Stimulated activated naive B cell treated with anti-CD40 and anti-IgM and Interleukin-4, amounts not matched to agents 10 μg/mL and 1 μg/mL and 100 μg/mL, for 72 hours (primary cell): ENCODE measurements at regions not wholly inside any gene's neighbourhood (a gene's known extent, or its start where the extent isn't known, plus 50 kb on each side); places are given as distances from the start of the nearest gene placed in this dataset.

Source experiments
- ATAC-seq, 2 donors: fragments of 150-1000 bp; cut with Tn5 transposase; replicated peaks; 2 replicates each; pipeline ENCODE4 v1.10.0; 2021; ENCODE audit warnings: moderate library complexity in 1 of 2
- DNase-seq: peaks from one replicate; pipeline ENCODE4 v3.0.0; 2021
- H3K27ac Mint-ChIP-seq: one replicate; pipeline ENCODE4 v1.8.0; 2022; ENCODE audit warnings: mild to moderate bottlenecking, mixed read lengths
- H3K27me3 Mint-ChIP-seq, 2 donors: one replicate each; pipeline ENCODE4 v1.8.0; 2022; ENCODE audit warnings: mixed read lengths in 2 of 2
- H3K36me3 Mint-ChIP-seq, 2 donors: one replicate each; pipeline ENCODE4 v1.8.0; 2022; ENCODE audit warnings: mixed read lengths in 2 of 2, mild to moderate bottlenecking in 1 of 2
- H3K4me1 Mint-ChIP-seq, 2 donors: one replicate each; pipeline ENCODE4 v1.8.0; 2022; ENCODE audit warnings: mixed read lengths in 2 of 2, mild to moderate bottlenecking in 1 of 2
- H3K4me3 Mint-ChIP-seq, 2 donors: one replicate each; pipeline ENCODE4 v1.8.0; 2022; ENCODE audit warnings: mild to moderate bottlenecking in 2 of 2, mixed read lengths in 2 of 2, moderate library complexity in 1 of 2
- H3K9me3 Mint-ChIP-seq, 2 donors: one replicate each; pipeline ENCODE4 v1.8.0; 2022; ENCODE audit warnings: mixed read lengths in 2 of 2, mild to moderate bottlenecking in 1 of 2

DNA sequence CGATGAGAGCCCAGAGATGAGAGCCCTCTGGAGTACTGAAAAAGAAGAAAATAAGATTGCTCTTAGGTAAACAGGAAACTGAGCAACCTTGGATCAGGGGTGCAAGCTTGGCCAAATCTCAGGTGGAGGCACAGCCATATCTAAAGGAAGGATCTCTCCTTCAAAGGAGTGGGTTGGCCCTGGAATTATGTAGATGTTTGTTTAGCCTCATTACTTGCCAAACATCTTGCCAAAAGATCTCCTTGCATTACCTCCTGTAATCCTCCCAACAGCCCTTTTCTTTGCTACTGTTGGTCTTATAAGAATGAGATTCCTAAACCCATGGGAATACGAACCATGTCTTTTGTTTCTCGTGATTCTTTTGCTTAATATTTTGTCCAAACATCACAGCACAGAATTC is 332.6 kb upstream of the NCKAP5 start:
- H3K4me1 Mint-ChIP-seq, result no peaks in the 10 kb centered on the region
- H3K9me3 Mint-ChIP-seq, result no peaks in the 10 kb centered on the region
- DNase-seq (no peak), ATAC-seq (no peak)
- H3K4me3 Mint-ChIP-seq, result no peak overlapping the region
- H3K36me3 Mint-ChIP-seq, result peaks cover 0 to 1% of the 10 kb centered on the region in 2 donors
- peaks cover 16 to 38% of the 10 kb centered on the region in 2 donors for H3K27me3 Mint-ChIP-seq
- H3K27ac Mint-ChIP-seq, result no peak overlapping the region

DNA sequence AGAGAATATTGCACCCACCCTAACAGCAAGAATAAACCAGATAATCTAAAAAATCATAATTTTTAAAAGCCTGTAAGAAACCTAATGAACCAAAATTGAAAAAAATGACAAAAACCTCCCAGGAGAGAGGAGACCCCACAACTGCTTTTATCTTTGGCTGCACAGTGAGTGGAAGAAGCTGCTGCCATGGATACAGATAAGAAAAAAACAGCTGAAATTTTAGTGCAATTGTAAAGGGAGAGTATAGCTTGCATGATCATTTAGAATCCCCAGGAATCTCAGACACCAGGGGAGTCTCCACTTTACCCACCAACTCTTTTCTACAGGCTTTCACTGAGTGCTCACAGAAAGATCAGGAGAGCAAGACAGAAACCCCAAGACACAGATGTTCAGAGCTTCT is 338.1 kb upstream of the NCKAP5 start:
- Mint-ChIP-seq H3K27ac (no peak overlapping the region), H3K36me3 (peaks cover 2 to 7% of the 10 kb centered on the region in 2 donors), H3K27me3 (peaks cover 12 to 25% of the 10 kb centered on the region in 2 donors), H3K4me1 (no peaks in the 10 kb centered on the region), H3K9me3 (peaks cover 7 to 11% of the 10 kb centered on the region in 2 donors), H3K4me3 (no peak overlapping the region)
- ATAC-seq (no peak), DNase-seq (no peak)

DNA sequence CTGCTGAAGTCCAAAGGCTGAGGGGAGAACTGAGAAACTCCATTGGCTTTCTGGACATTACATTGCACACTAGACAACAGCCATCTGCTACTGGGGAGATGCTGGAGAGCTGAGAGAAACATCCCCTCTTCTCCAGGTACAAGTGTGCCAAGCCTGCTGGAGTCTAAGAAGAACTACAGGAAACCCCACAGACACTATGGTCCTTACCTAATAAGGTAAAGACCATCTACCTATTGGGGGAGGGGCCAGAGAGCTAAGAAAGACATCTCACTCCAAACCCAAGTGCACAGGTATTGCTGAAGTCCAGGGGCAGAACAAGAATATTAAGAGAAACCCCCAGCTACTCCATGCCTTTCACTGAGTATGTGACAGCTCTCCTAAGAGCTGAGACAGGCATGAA is 338.7 kb upstream of the NCKAP5 start:
- ATAC-seq, result no peak
- no peaks in the 10 kb centered on the region for H3K4me1 Mint-ChIP-seq

DNA sequence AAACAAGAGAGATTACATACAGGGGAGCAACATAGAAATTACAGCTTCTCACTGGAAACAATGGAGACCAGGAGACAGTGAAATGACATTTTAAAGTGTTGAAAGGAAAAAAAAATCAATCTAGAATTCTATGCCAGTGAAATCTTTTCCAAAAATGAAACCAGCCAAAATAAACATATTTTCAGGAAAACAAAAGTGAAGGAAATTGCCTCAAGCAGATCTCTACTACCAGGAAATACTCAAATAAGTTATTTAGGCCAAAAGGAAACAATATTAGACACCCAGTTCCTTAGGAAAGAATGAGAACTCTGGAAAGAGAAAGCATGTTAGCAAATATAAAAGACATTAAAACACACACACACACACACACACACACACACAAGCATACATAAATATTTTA is 339.9 kb upstream of the NCKAP5 start:
- Mint-ChIP-seq H3K27ac (no peak overlapping the region), H3K4me1 (no peaks in the 10 kb centered on the region), H3K4me3 (no peak overlapping the region), H3K9me3 (peaks cover 7 to 11% of the 10 kb centered on the region in 2 donors), H3K36me3 (peaks cover 2 to 7% of the 10 kb centered on the region in 2 donors), H3K27me3 (peaks cover 8 to 11% of the 10 kb centered on the region in 2 donors)
- DNase-seq, result no peak
- ATAC-seq, result no peak

More for the DNA sequence above, 338.7 kb upstream of the NCKAP5 start:
- Mint-ChIP-seq H3K9me3 (peaks cover 7 to 11% of the 10 kb centered on the region in 2 donors), H3K27ac (no peak overlapping the region), H3K36me3 (peaks cover 2 to 7% of the 10 kb centered on the region in 2 donors), H3K27me3 (peaks cover 12 to 19% of the 10 kb centered on the region in 2 donors), H3K4me3 (no peak overlapping the region)
- DNase-seq, result no peak

DNA sequence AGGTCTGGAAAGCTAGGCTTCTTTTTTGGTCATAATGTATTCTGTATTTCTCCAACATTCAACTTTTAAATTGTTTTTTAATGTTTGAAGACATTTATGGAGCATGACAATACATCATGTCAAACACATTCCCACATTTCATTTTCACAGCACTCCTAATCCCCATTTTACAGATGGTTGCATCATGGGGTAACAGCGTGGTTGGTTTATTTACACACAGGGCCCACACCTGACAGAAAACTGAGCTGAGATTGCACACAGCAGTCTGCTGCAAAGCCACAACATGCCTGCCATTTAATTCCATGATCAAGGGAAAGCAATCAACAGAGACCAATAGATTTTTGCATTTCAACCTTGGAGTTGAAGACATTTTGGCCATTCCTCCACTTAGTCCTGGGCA is 335.7 kb upstream of the MGAT5 start:
- DNase-seq, result no peak

DNA sequence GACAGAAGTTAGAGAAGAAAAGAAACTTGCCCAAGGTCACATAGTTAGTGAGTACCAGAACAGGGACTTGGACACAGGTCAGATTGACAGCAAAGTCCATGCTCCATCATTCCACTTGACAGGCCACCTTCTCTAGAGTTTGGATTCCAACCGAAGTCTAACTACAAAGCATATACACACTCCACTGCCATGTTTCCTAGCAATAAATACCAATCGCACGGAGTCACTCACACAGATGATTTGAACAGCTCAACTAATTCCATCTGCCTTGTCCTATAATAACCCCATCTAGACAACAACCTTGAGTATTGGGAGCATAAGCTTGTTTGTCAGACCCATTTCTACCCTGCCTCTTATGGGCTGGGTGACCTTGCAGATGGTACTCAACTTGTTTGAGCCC is 334.6 kb upstream of the MGAT5 start:
- Mint-ChIP-seq H3K27ac (no peak overlapping the region), H3K4me1 (no peaks in the 10 kb centered on the region), H3K27me3 (peaks cover 7 to 10% of the 10 kb centered on the region in 2 donors), H3K36me3 (peaks cover 0 to 3% of the 10 kb centered on the region in 2 donors), H3K4me3 (no peak overlapping the region), H3K9me3 (peaks cover 0 to 5% of the 10 kb centered on the region in 2 donors)
- DNase-seq, result no peak
- ATAC-seq, result no peak

More for the DNA sequence above, 335.7 kb upstream of the MGAT5 start:
- Mint-ChIP-seq H3K4me3 (no peak overlapping the region), H3K9me3 (peaks cover 0 to 5% of the 10 kb centered on the region in 2 donors), H3K27ac (no peak overlapping the region), H3K27me3 (peaks cover 5 to 7% of the 10 kb centered on the region in 2 donors), H3K4me1 (no peaks in the 10 kb centered on the region), H3K36me3 (peaks cover 0 to 3% of the 10 kb centered on the region in 2 donors)
- no peak for ATAC-seq

DNA sequence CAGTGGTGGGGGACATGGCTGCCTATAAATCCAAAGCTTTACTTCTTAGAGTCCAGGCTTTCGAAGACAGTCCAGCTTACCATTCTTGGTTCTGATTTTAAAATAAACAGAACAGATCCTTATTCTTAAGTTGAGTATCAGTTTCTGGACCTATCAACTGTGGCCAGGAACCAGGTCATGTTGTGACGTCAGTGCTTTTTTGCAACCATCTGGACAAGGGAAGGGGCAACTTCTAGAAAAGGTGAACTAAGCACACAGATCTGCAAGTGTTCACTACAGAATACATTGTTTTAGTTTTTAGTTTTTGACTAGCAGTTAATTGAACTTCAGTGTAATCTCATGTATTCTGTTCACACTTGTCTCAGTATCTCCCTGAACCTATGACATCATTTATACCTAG is 326.0 kb upstream of the MGAT5 start:
- H3K27ac Mint-ChIP-seq, result no peak overlapping the region
- no peaks in the 10 kb centered on the region for H3K9me3 Mint-ChIP-seq
- peaks cover 8 to 16% of the 10 kb centered on the region in 2 donors for H3K27me3 Mint-ChIP-seq
- H3K36me3 Mint-ChIP-seq, result no peaks in the 10 kb centered on the region
- H3K4me3 Mint-ChIP-seq, result no peak overlapping the region
- H3K4me1 Mint-ChIP-seq, result no peaks in the 10 kb centered on the region
- ATAC-seq (no peak), DNase-seq (no peak)

DNA sequence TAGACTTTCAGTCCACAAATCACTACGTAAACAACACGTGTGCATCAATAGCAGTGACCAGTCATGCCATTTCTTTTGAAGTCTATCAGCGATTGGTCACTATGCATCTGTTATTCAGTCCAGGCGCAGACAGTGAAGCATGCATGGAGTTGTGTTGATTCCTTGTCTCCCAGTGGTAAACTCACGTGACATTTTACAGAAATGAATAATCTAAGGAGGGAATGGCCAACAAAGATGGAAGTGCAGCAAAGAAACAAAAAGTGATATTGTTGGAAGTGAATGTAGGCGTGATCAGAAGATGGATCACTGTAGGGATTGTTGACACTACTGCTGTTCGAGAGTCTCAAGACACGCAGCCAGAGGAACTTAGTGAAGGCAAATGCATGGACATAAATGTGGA is 317.8 kb upstream of the MGAT5 start:
- peaks cover 0 to 1% of the 10 kb centered on the region in 2 donors for H3K9me3 Mint-ChIP-seq
- no peaks in the 10 kb centered on the region for H3K4me1 Mint-ChIP-seq
- ATAC-seq, result no peak
- H3K27me3 Mint-ChIP-seq, result peaks cover 5 to 18% of the 10 kb centered on the region in 2 donors
- no peak overlapping the region for H3K4me3 Mint-ChIP-seq
- DNase-seq, result no peak
- H3K27ac Mint-ChIP-seq, result no peak overlapping the region
- H3K36me3 Mint-ChIP-seq, result no peaks in the 10 kb centered on the region

DNA sequence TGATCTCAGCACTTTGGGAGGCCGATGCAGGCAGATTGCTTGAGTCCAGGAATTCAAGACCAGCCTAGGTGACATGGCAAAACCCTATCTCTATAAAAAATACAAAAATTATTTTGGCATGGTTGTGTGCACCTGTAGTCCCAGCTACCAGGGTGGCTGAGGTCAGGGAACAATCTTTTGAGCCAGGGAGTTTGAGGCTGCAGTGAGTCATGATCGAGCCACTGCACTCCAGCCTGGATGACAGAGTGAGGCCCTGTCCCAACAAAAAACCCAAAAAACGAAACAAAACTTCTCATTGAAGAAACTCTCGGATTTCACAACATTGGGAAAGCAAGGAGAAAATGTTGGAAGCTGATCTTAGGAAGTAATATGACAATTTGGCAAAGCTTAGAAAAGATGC is 317.3 kb upstream of the MGAT5 start:
- H3K27me3 Mint-ChIP-seq, result peaks cover 5 to 18% of the 10 kb centered on the region in 2 donors
- DNase-seq, result no peak
- H3K36me3 Mint-ChIP-seq, result no peaks in the 10 kb centered on the region
- H3K4me3 Mint-ChIP-seq, result no peak overlapping the region
- no peaks in the 10 kb centered on the region for H3K4me1 Mint-ChIP-seq
- H3K27ac Mint-ChIP-seq, result no peak overlapping the region
- ATAC-seq, result no peak
- peaks cover 0 to 1% of the 10 kb centered on the region in 2 donors for H3K9me3 Mint-ChIP-seq

DNA sequence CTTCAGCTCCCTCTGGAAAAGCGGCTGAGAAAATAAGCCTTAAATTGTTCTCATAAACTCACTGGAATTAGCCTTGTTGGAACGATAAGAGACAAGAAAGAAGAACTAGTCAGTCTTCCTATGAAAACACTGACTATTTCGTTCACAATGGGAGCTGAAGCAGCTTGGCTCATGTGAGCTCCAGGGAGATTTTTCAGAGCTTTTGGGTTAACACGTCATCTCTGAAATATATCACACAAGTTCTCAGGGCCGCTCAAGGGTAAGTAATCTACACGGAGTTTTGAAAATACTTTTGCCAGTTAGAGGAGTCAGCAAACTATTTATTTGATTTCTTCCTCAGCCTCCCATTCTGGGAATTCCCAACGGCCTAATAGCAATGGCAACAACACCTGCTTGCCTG is 316.2 kb upstream of the MGAT5 start:
- H3K27me3 Mint-ChIP-seq, result peaks cover 5 to 26% of the 10 kb centered on the region in 2 donors

DNA sequence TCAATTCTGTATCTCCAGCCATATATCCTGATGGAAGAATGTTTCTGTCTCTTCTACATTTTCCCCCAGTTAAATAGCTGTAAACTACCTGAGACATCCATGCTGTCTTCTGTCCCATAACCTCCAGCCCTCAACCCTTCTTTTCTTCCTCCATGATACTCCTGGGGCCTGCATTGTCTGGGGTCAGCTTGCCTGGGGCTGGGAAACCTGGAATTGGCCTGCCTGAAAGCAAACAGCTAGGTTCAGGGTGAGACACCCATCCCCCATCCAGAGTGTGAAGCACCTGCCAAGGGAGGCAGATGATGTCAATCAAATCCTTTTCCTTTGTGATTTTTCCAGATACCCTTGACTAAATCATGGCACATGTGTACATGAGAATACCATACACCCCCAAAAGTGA is 313.7 kb upstream of the MGAT5 start:
- Mint-ChIP-seq H3K36me3 (no peaks in the 10 kb centered on the region), H3K4me1 (peaks cover 0 to 6% of the 10 kb centered on the region in 2 donors), H3K27ac (no peak overlapping the region), H3K4me3 (no peak overlapping the region), H3K9me3 (peaks cover 0 to 1% of the 10 kb centered on the region in 2 donors), H3K27me3 (peaks cover 8 to 33% of the 10 kb centered on the region in 2 donors)
- ATAC-seq (no peak), DNase-seq (no peak)

More for the DNA sequence above, 316.2 kb upstream of the MGAT5 start:
- H3K4me1 Mint-ChIP-seq, result no peaks in the 10 kb centered on the region
- H3K9me3 Mint-ChIP-seq, result peaks cover 0 to 1% of the 10 kb centered on the region in 2 donors
- no peak overlapping the region for H3K4me3 Mint-ChIP-seq
- DNase-seq (no peak), ATAC-seq (no peak)
- no peak overlapping the region for H3K27ac Mint-ChIP-seq
- H3K36me3 Mint-ChIP-seq, result no peaks in the 10 kb centered on the region

DNA sequence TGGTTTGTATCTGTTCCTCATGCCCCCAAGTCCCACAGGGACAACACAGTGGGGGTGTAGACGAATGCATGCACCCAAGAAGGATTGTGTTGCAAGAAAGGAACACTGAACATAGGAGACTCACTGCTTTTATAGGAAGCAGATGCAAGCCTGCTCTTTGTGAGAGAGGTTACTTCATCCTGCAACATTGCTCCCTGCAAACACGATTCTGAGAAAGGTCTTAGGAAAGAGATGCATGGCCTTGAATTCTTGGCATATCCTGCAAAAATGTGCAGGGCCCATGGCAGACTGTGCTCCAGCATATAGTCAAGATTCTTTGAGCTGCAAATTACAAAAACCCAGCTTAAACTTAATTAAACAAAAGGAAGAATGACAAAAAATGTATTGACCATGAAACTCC is 312.2 kb upstream of the MGAT5 start:
- no peaks in the 10 kb centered on the region for H3K36me3 Mint-ChIP-seq
- ATAC-seq (no peak), DNase-seq (no peak)
- H3K4me1 Mint-ChIP-seq, result peaks cover 0 to 8% of the 10 kb centered on the region in 2 donors
- H3K4me3 Mint-ChIP-seq, result no peak overlapping the region
- no peak overlapping the region for H3K27ac Mint-ChIP-seq
- peaks cover 5 to 30% of the 10 kb centered on the region in 2 donors for H3K27me3 Mint-ChIP-seq
- H3K9me3 Mint-ChIP-seq, result peaks cover 0 to 1% of the 10 kb centered on the region in 2 donors

DNA sequence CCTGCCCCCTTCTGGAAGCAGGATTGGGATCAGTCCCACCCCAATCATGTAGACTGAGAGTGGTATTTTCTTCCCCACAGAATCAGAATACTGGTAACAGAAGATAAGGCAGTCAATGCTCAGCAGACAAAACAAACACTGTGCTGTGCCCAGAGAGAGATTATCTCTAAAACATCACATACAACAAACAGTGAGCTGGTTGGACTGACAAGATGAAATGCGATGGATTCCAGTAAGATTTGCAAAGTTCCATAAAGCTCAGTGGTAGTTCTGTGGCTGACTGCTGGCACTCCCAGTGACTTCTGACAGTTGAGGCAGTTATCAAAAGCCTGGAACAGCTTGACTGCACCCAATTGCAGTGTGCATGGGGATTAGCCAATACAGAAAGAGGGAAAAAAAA is 311.5 kb upstream of the MGAT5 start:
- Mint-ChIP-seq H3K27me3 (peaks cover 5 to 30% of the 10 kb centered on the region in 2 donors), H3K9me3 (peaks cover 0 to 1% of the 10 kb centered on the region in 2 donors), H3K36me3 (no peaks in the 10 kb centered on the region), H3K27ac (no peak overlapping the region), H3K4me1 (peaks cover 0 to 8% of the 10 kb centered on the region in 2 donors), H3K4me3 (no peak overlapping the region)
- no peak for ATAC-seq
- DNase-seq, result no peak

DNA sequence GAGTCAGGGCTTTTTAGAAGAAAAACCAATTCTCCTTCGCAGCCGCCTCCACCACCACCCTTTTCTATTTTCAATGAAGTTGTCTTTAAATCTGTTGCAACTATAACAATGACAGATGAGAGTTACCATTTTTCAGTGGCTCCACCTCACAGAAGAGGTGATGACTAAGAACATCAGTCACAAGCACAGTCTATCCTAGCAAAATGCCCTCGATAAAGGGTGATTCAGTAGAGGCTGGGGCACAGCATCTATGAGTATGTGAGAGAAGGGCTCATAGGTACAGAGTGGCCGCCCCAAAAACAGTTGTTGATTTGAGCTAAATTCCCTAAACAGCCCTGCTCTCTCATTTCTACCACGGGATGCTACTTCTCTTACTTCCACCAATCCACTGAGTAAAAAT is 310.8 kb upstream of the MGAT5 start:
- no peak for DNase-seq
- H3K4me1 Mint-ChIP-seq, result peaks cover 0 to 8% of the 10 kb centered on the region in 2 donors
- H3K27ac Mint-ChIP-seq, result no peak overlapping the region
- no peaks in the 10 kb centered on the region for H3K36me3 Mint-ChIP-seq
- ATAC-seq, result no peak
- H3K4me3 Mint-ChIP-seq, result no peak overlapping the region
- H3K9me3 Mint-ChIP-seq, result peaks cover 0 to 1% of the 10 kb centered on the region in 2 donors
- H3K27me3 Mint-ChIP-seq, result peaks cover 5 to 23% of the 10 kb centered on the region in 2 donors

DNA sequence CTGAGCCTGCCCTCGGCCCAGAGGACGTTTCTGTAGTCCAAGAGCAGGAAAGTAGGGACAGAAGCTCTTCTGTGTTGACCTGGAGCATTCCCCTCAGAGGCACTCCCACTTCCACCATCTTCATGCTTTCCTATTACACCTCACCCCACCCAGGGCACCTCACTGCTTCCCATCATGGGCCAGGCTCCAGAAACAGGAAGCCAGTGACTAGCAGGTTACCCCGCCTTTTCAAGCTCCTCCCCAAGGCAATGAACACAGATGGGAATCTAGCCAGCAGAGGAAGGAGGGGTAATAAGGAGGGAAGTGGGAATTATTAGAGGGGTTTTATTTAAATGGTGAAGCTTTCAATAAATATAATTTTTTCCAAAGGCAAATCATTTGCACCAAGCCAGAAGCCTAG is 308.8 kb upstream of the MGAT5 start:
- Mint-ChIP-seq H3K4me1 (peaks cover 0 to 15% of the 10 kb centered on the region in 2 donors), H3K27ac (no peak overlapping the region), H3K36me3 (no peaks in the 10 kb centered on the region), H3K9me3 (no peaks in the 10 kb centered on the region), H3K27me3 (peaks cover 5 to 17% of the 10 kb centered on the region in 2 donors), H3K4me3 (no peak overlapping the region)
- ATAC-seq, result no peak
- no peak for DNase-seq

DNA sequence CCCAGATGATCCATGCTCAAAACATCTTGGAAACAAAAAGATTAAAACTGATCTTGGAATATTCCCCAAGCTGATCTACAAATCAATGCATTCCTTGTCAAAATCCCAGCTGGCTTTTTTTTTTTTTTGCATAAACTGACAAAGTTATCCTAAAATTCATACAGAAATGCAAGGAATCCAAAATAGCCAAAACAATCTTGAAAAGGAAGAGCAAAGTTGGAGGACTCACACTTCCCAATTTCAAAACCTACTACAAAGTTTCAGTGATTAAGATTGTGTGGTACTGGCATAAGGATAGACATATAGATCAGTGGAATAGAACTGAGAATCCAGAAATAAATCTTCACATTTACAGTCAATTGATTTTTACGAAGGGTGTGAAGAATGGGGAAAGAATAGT is 306.8 kb upstream of the MGAT5 start:
- no peak overlapping the region for H3K4me3 Mint-ChIP-seq
- no peaks in the 10 kb centered on the region for H3K36me3 Mint-ChIP-seq
- H3K9me3 Mint-ChIP-seq, result peaks cover 0 to 4% of the 10 kb centered on the region in 2 donors
- peaks cover 5 to 15% of the 10 kb centered on the region in 2 donors for H3K27me3 Mint-ChIP-seq
- DNase-seq (no peak), ATAC-seq (no peak)
- H3K27ac Mint-ChIP-seq, result no peak overlapping the region
- H3K4me1 Mint-ChIP-seq, result peaks cover 16 to 35% of the 10 kb centered on the region in 2 donors
